HepG2 (cell line): ENCODE measurements at regions not wholly inside any gene's neighbourhood (a gene's known extent, or its start where the extent isn't known, plus 50 kb on each side); places are given as distances from the start of the nearest gene placed in this dataset.
A peak's percentile ranks its signal among the peaks of the same experiment; 100 is the strongest.

ENCODE experiments used
- ATAC-seq: fragments of 200-7000 bp; cut with Tn5 transposase; 3 replicates; pipeline ENCODE4 v1.9.1; 2020; ENCODE audit warnings: mild to moderate bottlenecking, moderate library complexity
- BruUV-seq: library from RNA; stranded (reverse); fragments of 400-500 nt; replicated peaks from 2 replicates; lab custom pipeline; 2021; lab: Mats Ljungman, UMichigan
- CTCF ChIA-PET: fragments of 300-600 bp; formaldehyde crosslinking; extraction: SDS; loops from one replicate; lab custom pipeline; 2021; ENCODE audit warnings: low total read pairs, inconsistent platforms, low intra/inter-chr PET ratio; lab: Yijun Ruan, JAX
- POLR2A ChIA-PET: fragments of 350-600 bp; sonication (Branson Sonifier 250); formaldehyde crosslinking; loops from one replicate; lab custom pipeline; 2020; ENCODE audit warnings: antibody characterized with exemption, inconsistent platforms; lab: Yijun Ruan, JAX
- DNase-seq: peaks from one replicate; pipeline ENCODE4 v3.0.0-alpha.2; 2015; ENCODE audit warnings: low spot score
- FAIRE-seq: peaks from 3 replicates; lab custom pipeline; 2011; peaks lifted over from hg19 to GRCh38; lab: Jason Lieb, UNC
- H2AFZ ChIP-seq: one replicate; pipeline ENCODE4 v1.6.1; 2011; ENCODE audit warnings: low read length, inconsistent platforms
- H3K27ac ChIP-seq: fragments of 300-600 bp; 3 replicates; pipeline ENCODE4 v1.8.0; 2011; ENCODE audit warnings: mixed run types, mild to moderate bottlenecking, mixed read lengths, low read length, inconsistent platforms; ENCODE audit not compliant: insufficient read depth; ENCODE audit errors: extremely low read length
- H3K27me3 ChIP-seq, 2 experiments: fragments of 200-600 bp in 1 of 2; 2 replicates in 1 of 2; 3 replicates in 1 of 2; pipeline versions ENCODE4 v1.6.0 to v1.8.0; 2011; ENCODE audit warnings: low read length in 2 of 2, mild to moderate bottlenecking in 2 of 2, moderate library complexity in 2 of 2, inconsistent platforms in 1 of 2; ENCODE audit not compliant: insufficient read depth in 2 of 2, control insufficient read depth in 1 of 2
- H3K36me3 ChIP-seq, 2 experiments: fragments of 200-600 bp in 1 of 2; replicated peaks in 1 of 2; 2 replicates in 1 of 2; 3 replicates in 1 of 2; pipeline versions ENCODE4 v1.5.1 to v1.8.0; 2011; ENCODE audit warnings: low read length in 2 of 2, inconsistent platforms in 1 of 2; ENCODE audit not compliant: insufficient read depth in 2 of 2, control insufficient read depth in 1 of 2
- H3K4me1 ChIP-seq: 2 replicates; pipeline ENCODE4 v1.5.1; 2012; ENCODE audit warnings: low read length, inconsistent platforms; ENCODE audit not compliant: insufficient read depth
- H3K4me2 ChIP-seq: 2 replicates; pipeline ENCODE4 v1.6.0; 2011; ENCODE audit warnings: low read depth, low read length, inconsistent platforms
- H3K4me3 ChIP-seq, 3 experiments: fragments of 200-600 bp in 1 of 3; sonication (generic), shearing (Covaris generic) in 1 of 3; replicated peaks in 1 of 3; 2 replicates each; pipeline ENCODE4 v1.5.1; 2011 to 2016; ENCODE audit warnings: low read length in 3 of 3, inconsistent platforms in 2 of 3, low read depth in 2 of 3, mild to moderate bottlenecking in 2 of 3, control low read depth in 1 of 3, mixed read lengths in 1 of 3; ENCODE audit not compliant: insufficient read depth in 1 of 3
- H3K79me2 ChIP-seq: one replicate; pipeline ENCODE4 v1.6.1; 2011; ENCODE audit warnings: low read length, inconsistent platforms; ENCODE audit not compliant: insufficient read depth
- H3K9ac ChIP-seq: 2 replicates; pipeline ENCODE4 v1.6.0; 2011; ENCODE audit warnings: mild to moderate bottlenecking, low read depth, low read length, inconsistent platforms; ENCODE audit not compliant: insufficient read depth
- H3K9me3 ChIP-seq: 2 replicates; pipeline ENCODE4 v1.5.1; 2012; ENCODE audit warnings: mild to moderate bottlenecking, low read length
- H4K20me1 ChIP-seq: 2 replicates; pipeline ENCODE4 v1.6.0; 2011; ENCODE audit warnings: inconsistent platforms, mild to moderate bottlenecking, low read length, moderate library complexity; ENCODE audit not compliant: insufficient read depth
- GTF2F1 ChIP-seq: fragments of 150-350 bp; IDR thresholded peaks from 2 replicates; pipeline ENCODE4 v1.6.1; 2014; ENCODE audit warnings: low read length
- JUNB ChIP-seq: sonication (generic); formaldehyde crosslinking; IDR thresholded peaks from 2 replicates; pipeline ENCODE4 v1.8.0; 2022; ENCODE audit warnings: missing genetic modification reagents, mild to moderate bottlenecking, borderline replicate concordance
- NR2F2 ChIP-seq: IDR thresholded peaks from 2 replicates; pipeline ENCODE4 v1.6.1; 2012; ENCODE audit warnings: low read depth, inconsistent platforms, borderline replicate concordance
- SPEN ChIP-seq: sonication (generic); formaldehyde crosslinking; IDR thresholded peaks from 2 replicates; pipeline ENCODE4 v1.5.1; 2020; ENCODE audit warnings: low read depth, mild to moderate bottlenecking, missing genetic modification reagents
- TBX3 ChIP-seq: fragments of 450-650 bp; IDR thresholded peaks from 2 replicates; pipeline ENCODE4 v1.6.1; 2017; ENCODE audit warnings: antibody characterized with exemption, mild to moderate bottlenecking, inconsistent platforms, borderline replicate concordance
- TEAD3 ChIP-seq: optimal IDR thresholded peaks from 2 replicates; pipeline ENCODE3; 2016; ENCODE audit warnings: borderline replicate concordance
- ZNF101 ChIP-seq: sonication (generic); formaldehyde crosslinking; IDR thresholded peaks from 2 replicates; pipeline ENCODE4 v1.4.0; 2020; ENCODE audit warnings: mild to moderate bottlenecking, low read depth, missing genetic modification reagents, borderline replicate concordance
- ZNF547 ChIP-seq: sonication (generic); formaldehyde crosslinking; IDR thresholded peaks from 2 replicates; pipeline ENCODE4 v1.5.1; 2020; ENCODE audit warnings: mild to moderate bottlenecking, missing genetic modification reagents
- WGBS: methylation state at CpG from one replicate; pipeline ENCODE4 v1.1.6; 2017; ENCODE audit warnings: low lambda C conversion rate; 5-methylcytosine and 5-hydroxymethylcytosine counted together
- in situ Hi-C: cut with HindIII; loops from 2 replicates; pipeline ENCODE4 v1.10.0; 2017; ENCODE audit warnings: low pct_unique_long_range_greater_than_20kb; ENCODE audit not compliant: extremely low pct_ligation_motif_present
- intact Hi-C: fragments of 100-400 bp; cut with micrococcal nuclease; formaldehyde crosslinking; loops from one replicate; pipeline ENCODE4 v1.10.0; 2022; ENCODE audit not compliant: unreplicated experiment
- TF ChIP-seq, protein P1 (sequence below): sonication (generic); formaldehyde crosslinking; IDR thresholded peaks from 2 replicates; pipeline ENCODE4 v1.9.0; 2021; ENCODE audit warnings: mild to moderate bottlenecking, missing genetic modification reagents
- TF ChIP-seq, protein P2 (sequence below): fragments of 450-650 bp; IDR thresholded peaks from 2 replicates; pipeline ENCODE4 v1.6.1; 2017; ENCODE audit warnings: mild to moderate bottlenecking

DNA sequence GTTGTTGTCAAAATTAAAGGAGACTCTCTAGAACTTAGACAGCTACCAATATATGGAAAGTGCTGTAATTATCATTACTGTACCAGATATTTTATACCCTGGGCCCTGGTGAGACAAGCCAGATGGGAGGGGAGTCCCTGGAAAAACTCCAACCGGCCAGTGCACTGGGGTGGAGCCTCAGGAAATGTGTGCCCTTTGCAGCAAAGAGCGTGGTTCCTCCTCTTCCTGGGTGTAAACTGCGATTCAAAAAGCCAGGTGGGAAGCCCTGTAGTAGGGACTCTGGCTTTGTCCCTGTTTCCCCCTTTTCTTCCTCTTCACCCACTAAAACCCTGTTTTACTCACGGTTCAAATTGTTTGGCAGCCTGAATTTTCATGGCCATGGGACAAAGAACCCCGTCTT, 812.3 kb downstream of the PLA2G4A start:
- Histone ChIP-seq H3K79me2 (no peaks in the 10 kb centered on the region), H3K27ac (no peak overlapping the region), H3K9ac (no peak overlapping the region), H3K4me2 (peak overlapping the region; percentile 30; the same call in 1 of the 2 replicates), H4K20me1 (no peaks in the 10 kb centered on the region), H3K9me3 (0 out of 2 replicates have a peak, but pooled peaks cover 5% of the 10 kb centered on the region), H2AFZ (no peak overlapping the region), H3K36me3 (no peaks in the 10 kb centered on the region), H3K4me1 (no peaks in the 10 kb centered on the region), H3K27me3 (no peaks in the 10 kb centered on the region), H3K4me3 (peak overlapping the region in 2 of 3 experiments; percentile 12 to 17; a peak in 1 of 6 replicates)
- FAIRE-seq: no peak
- in situ Hi-C loops: no loop called here
- no TSS peak for BruUV-seq
- peak; percentile 61; the same call in 2 of the 3 replicates for ATAC-seq
- WGBS: 2% methylated on average over 5 of the region's 5 CpGs
- intact Hi-C loops: loop anchor here (5.0 kb wide), 1 partner anchor 209 kb away; no protein-coding TSS in a partner anchor
- DNase-seq: peak; percentile 2
- no peak for TF ChIP-seq JUNB (CRISPR knock-in tag)
- TF ChIP-seq NR2F2: no peak
- TF ChIP-seq, protein P1, sequence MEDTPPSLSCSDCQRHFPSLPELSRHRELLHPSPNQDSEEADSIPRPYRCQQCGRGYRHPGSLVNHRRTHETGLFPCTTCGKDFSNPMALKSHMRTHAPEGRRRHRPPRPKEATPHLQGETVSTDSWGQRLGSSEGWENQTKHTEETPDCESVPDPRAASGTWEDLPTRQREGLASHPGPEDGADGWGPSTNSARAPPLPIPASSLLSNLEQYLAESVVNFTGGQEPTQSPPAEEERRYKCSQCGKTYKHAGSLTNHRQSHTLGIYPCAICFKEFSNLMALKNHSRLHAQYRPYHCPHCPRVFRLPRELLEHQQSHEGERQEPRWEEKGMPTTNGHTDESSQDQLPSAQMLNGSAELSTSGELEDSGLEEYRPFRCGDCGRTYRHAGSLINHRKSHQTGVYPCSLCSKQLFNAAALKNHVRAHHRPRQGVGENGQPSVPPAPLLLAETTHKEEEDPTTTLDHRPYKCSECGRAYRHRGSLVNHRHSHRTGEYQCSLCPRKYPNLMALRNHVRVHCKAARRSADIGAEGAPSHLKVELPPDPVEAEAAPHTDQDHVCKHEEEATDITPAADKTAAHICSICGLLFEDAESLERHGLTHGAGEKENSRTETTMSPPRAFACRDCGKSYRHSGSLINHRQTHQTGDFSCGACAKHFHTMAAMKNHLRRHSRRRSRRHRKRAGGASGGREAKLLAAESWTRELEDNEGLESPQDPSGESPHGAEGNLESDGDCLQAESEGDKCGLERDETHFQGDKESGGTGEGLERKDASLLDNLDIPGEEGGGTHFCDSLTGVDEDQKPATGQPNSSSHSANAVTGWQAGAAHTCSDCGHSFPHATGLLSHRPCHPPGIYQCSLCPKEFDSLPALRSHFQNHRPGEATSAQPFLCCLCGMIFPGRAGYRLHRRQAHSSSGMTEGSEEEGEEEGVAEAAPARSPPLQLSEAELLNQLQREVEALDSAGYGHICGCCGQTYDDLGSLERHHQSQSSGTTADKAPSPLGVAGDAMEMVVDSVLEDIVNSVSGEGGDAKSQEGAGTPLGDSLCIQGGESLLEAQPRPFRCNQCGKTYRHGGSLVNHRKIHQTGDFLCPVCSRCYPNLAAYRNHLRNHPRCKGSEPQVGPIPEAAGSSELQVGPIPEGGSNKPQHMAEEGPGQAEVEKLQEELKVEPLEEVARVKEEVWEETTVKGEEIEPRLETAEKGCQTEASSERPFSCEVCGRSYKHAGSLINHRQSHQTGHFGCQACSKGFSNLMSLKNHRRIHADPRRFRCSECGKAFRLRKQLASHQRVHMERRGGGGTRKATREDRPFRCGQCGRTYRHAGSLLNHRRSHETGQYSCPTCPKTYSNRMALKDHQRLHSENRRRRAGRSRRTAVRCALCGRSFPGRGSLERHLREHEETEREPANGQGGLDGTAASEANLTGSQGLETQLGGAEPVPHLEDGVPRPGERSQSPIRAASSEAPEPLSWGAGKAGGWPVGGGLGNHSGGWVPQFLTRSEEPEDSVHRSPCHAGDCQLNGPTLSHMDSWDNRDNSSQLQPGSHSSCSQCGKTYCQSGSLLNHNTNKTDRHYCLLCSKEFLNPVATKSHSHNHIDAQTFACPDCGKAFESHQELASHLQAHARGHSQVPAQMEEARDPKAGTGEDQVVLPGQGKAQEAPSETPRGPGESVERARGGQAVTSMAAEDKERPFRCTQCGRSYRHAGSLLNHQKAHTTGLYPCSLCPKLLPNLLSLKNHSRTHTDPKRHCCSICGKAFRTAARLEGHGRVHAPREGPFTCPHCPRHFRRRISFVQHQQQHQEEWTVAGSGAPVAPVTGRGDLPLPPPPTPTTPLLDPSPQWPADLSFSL (CRISPR knock-in tag): no peak
- TF ChIP-seq ZNF101: no peak
- TF ChIP-seq GTF2F1: no peak
- TF ChIP-seq, protein P2, sequence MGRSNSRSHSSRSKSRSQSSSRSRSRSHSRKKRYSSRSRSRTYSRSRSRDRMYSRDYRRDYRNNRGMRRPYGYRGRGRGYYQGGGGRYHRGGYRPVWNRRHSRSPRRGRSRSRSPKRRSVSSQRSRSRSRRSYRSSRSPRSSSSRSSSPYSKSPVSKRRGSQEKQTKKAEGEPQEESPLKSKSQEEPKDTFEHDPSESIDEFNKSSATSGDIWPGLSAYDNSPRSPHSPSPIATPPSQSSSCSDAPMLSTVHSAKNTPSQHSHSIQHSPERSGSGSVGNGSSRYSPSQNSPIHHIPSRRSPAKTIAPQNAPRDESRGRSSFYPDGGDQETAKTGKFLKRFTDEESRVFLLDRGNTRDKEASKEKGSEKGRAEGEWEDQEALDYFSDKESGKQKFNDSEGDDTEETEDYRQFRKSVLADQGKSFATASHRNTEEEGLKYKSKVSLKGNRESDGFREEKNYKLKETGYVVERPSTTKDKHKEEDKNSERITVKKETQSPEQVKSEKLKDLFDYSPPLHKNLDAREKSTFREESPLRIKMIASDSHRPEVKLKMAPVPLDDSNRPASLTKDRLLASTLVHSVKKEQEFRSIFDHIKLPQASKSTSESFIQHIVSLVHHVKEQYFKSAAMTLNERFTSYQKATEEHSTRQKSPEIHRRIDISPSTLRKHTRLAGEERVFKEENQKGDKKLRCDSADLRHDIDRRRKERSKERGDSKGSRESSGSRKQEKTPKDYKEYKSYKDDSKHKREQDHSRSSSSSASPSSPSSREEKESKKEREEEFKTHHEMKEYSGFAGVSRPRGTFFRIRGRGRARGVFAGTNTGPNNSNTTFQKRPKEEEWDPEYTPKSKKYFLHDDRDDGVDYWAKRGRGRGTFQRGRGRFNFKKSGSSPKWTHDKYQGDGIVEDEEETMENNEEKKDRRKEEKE: no peak
- no peak for TF ChIP-seq SPEN (CRISPR knock-in tag)
- TF ChIP-seq TBX3: no peak
- no peak for TF ChIP-seq TEAD3 (CRISPR knock-in tag)
- TF ChIP-seq ZNF547 (CRISPR knock-in tag): no peak
- ChIA-PET CTCF (no interaction called here), POLR2A (no interaction called here)
